NCI-H510A (cell line): ENCODE measurements at regions not wholly inside any gene's neighbourhood (a gene's known extent, or its start where the extent isn't known, plus 50 kb on each side); places are given as distances from the start of the nearest gene placed in this dataset.
"Not testable (repeated sequence)": the region's sequence is repeated elsewhere in the genome, so short reads cannot be mapped to it uniquely, and the experiment has no call there.

Experiments
- DNase-seq: peaks from one replicate; lab custom pipeline; 2025; lab: John Stamatoyannopoulos, UW

DNA sequence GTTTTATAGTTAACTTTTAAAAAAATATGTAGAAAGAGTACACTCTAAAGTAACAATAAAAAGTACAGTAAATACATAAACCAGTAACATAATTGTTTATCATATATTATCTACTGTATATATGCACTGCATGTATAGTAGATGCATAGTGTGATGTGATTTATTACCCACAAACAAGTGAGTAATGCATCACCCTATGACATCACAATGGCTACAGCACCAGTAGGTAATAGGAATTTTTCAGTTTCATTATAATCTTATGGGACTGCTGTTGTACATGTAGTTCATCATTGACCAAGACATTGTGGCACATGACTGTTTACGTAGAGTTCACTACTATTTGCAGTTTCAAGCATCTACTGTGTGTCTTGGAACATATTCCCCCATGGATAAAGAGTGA is 1047.2 kb downstream of the ROBO2 start:
- DNase-seq, result no peak

DNA sequence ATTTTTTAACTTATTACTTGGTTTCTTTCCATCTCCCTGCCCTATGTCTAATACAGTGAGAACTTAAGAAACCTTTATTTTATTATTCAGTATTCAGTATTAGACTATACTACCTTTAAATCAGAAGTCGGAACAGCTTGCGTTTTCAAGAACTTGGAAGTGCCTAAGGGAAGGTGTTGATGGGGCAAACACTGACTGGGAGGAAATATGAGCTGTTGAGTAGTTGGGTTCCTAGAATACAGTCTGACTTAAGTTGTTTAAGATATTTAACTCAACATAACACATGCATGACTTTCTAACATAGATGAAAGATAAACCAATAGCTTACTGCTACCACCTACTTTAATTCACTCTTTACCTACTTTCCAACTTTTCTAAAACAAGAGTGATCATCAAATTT is 1048.1 kb downstream of the ROBO2 start:
- DNase-seq, result no peak

DNA sequence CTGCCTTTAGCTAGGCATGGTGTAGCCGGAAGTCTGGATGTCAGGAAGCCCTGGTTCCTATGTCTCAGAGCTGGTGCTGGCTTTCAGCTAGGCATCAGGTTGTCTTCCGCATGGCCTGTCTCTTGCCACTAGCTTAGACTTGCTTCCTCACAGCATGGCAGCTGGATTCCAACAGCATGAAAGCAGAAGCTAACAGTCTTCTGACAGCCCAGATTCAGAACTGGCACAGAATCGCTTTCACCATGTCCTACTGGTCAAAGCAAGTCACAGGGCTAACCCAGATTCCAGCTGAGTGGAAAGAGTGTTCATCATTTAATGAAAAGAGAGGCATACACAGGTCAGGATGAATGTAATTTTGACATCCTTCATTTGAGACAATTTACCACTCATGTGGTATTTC is 1050.5 kb downstream of the ROBO2 start:
- DNase-seq, result no peak

DNA sequence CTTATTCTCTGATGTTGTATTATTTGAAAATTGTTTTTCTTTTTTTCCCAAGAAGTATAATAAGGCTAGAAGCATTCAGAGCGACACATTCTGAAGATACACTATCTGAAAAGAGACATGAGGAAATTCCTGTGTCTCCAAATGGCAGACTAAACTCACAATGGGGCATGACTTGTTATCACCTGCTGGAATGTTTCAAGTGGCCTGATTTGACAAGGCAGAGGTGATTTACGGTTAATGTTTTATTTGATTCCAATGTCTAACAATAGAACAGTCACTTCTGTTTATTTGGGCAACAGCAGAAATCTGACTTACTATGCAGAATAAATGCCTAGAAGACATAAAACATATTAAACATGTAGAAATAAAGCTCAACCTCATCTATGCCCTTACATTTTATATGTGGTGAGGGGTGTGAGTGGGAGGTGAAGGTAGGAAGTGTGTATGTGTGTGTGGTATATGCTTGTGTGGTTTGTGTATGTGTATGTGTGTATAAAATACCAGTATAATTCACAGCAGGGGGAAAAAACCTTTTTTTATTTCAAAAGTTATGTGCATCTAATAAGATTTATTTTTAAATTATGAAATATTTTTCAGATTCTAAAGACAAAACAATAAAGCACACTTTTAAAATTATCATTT is 1051.7 kb downstream of the ROBO2 start:
- DNase-seq, result no peak

DNA sequence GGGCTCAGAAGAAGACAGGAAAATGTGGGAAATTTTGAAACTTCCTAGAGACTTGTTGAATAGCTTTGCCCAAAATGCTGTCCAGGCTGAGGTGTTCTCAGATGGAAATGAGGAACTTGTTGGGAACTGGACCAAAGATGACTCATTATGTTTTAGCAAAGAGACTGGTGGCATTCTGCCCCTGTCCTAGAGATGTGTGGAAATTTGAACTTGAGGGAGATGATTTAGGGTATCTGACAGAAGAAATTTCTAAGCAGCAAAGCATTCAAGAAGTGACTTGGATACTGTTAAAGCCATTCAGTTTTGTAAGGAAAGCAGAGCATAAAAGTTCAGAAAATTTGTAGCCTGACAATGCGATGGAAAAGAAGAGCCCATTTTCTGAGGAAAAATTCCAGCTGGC is 1052.7 kb downstream of the ROBO2 start:
- DNase-seq, result not testable (repeated sequence)

DNA sequence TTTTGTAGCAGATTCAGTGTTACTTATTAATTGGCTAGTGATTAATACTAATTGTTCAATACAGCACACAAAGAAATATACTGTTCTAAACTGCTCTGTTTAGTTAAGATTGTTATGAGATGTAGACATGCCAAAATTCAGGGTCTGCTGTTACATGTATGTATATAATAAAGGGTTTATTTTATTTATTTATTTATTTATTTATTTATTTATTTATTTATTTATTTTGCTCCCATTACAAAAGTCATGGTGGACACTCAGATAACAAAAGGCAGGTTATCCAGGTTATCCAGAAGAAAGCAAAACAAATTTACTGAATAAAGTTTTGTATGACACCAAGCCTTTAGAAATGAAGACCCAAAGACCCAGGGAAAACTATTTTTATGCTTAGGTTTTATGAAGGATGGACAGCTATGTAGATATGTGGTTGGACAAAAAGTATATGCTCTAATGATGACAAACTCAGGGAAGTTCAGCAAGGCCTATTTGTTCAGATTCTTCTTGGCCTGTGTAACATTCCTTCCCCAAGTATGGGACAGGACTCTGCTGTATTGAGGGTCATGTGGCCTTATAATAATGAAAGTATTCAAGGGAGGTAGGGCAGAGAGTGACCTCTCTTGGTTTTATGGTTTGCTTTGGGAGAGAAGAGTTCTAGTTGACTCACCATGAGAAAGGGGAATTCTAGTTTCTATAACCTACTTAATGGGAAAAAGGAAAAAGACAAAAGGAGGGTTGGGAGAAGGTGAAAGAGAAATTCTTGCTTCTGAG is 1056.8 kb downstream of the ROBO2 start:
- DNase-seq, result no peak

DNA sequence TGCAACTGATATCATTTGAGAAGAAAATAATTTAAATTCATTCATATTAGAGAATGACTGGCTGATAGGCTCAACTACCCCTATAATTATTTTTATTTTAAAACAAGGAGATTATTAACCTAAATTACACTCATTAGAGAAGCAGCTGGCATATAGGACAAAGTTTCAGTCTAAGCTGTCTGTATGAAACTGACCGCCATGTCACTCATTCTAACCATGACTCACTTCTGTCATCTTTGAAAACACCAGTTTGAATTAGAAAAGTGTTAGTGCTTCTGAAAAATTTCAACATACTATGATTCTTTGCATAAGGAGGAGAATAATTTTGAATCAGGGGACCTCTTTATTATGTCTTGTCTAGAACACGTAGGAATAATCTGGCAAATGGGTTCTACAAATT is 1058.5 kb downstream of the ROBO2 start:
- DNase-seq, result no peak

DNA sequence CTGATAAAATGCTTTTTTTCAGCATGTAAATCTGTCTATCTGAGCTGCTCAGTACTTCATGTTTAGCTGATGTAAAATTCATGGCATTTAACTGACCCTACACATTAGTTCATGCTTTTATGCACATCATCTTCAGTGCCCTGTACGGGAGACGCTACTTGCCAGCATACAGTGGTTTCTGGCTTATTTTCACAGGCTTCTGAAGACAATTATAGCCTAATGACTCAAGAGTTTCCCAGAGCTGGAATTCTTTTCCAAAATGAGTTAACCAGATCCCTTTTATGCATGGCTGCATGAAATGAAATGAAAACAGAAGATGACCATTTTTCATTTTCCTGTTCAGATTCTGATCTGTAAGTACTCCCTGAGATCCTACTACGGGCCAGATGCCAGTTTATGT is 1061.5 kb downstream of the ROBO2 start:
- no peak for DNase-seq

DNA sequence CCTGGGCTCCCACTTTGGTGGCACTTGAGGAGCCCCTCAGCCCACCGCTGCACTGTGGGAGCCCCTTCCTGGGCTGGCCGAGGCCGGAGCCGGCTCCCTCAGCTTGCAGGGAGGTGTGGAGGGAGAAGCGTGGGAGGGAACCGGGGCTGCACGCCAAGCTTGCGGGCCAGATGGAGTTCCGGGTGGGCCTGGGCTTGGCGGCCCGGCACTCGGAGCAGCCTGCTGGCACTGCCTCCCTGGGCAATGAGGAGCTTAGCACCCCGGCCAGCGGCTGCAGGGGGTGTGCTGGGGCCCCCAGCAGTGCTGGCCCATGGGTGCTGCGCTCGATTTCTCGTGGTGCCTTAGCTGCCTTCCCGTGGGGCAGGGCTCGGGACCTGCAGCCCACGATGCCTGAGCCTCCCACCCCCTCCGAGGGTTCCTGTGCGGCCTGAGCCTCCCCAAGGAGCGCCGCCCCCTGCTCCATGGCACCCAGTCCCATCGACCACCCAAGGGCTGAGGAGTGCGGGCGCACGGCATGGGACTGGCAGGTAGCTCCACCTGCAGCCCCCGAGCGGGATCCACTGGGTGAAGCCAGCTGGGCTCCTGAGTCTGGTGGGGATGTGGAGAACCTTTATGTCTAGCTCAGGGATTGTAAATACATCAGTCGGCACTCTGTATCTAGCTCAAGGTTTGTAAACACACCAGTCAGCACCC is 1068.5 kb downstream of the ROBO2 start:
- not testable (repeated sequence) for DNase-seq

DNA sequence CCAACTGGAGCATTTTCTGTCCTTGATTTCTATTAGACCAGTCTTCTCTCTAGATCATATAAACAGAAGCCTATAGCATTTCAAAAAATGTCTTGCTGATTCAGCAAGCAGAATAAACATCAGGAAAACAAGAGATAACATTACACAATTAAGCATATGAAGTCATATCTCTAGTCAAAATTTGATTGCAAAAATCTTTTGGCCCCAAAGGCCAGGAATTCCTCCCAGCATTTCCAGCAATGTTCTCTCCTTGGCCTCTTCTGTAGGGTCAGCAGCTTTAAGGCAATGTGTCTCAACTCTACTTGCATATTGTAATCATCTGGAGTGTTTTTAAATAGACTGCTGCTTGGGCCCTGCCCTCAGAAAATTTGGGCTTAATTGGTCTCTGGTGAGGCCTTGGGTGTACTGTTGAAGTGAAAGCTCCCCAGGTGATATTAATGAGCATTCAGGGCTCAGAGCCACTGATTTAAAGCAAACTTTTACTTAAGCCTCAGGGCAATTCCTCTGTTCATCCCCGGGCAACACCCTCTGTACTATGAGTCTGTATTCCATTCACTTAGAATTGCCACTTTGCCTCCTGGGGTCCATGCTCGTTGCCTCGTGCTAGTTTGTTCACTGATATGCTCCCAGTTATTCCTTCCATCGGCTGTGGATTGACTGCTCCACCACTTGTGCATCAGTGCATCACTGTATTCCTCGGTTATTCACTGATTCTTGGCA is 1072.6 kb downstream of the ROBO2 start:
- no peak for DNase-seq

DNA sequence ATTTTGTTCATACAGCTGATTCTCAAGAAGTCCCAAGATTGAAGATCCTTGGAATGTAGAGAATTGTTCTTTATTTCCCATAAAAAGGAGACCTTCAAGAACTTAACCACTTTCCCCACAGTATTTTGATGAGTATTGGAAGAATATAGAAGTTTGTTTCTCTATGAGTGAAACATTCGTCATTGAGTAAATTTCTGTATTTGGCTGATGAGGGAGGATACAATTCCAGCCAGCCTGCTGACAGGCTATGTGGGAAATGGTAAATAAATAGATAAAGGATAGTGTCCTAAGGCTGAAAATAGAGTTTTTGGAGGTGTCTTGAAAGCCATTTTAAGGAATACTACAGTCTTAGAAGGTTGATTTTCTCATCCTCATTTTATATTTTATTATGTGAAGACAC is 1076.1 kb downstream of the ROBO2 start:
- DNase-seq, result no peak

DNA sequence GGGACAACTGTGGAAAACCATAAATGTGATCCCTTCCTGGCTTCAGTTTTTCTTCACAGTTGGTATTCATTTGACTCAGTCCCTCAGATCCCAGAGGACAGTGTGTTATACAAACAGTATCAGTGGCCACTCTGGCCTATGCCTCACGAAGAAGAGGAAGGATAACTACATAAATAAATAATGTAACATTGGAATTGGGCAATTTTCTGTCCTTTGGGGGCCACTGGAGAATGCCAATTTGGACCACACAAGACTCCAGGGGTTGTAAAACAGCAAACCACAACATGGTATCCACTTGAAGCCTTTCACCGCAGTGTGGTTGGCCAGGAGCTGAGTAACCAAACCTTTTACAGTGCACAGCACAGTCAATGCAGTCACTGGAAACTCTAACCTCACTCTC is 1077.0 kb downstream of the ROBO2 start:
- DNase-seq, result no peak

DNA sequence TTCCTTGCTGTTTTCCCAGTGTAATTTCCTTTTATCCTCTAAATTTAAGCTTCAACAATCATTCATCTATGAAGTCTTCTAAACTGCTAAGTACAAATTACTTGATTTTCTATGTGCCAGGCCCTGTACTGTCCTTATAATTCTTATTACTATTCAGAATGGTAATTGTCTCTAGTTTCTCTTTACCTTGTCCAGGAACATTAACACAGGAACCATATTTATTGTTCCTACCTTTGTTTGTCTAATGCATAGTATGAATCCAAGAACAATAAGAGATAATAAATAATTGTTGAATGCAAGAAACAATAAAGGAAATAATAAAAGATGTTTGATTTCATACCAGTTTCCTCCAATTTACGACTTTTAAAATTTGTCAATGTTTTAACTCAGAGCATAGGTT is 1083.2 kb downstream of the ROBO2 start:
- DNase-seq, result no peak

DNA sequence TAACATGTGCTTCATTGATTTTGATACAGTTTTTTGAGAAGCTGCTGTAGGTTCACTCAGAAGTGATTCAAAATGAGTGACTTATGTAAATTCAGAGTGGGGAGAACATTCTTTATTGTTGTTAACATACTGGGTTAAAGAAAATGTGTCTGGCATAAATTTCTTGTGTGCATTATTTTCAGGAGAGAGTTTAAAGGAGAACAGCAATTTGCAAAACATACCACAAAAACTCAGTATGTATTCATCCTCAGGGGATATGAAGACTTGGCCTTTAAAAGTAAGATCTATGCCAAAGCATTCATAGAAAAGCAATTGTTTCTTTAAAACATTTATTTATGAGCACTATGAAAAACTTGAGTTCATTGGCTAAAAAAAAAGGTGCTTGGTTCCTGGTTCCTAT is 1089.8 kb downstream of the ROBO2 start:
- DNase-seq, result no peak

DNA sequence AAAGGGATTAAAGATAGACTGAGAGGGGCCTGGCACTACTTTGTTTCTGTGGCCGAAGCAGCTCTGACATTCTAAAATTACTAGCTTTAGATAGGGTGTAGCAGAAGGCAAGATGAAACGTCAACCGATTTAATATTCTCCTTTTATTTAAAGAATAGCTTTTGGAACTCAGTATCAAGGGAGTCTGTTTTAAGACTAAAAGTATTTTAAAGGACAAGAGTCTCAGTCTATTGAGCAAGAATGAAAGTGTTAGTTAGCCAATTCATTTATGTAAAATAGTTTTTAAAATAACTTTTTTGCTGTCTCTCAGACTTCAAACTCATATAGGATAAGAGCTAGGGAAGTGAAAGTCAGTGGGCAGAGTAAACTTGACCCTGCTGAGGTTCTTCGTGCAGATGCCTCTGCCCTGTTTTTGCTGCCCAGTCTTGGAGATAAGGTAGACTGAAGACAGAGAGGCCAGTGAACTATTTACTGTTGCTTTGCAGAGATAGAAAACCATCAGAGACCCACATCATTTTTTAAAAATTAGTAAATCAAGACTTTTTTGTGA is 1090.9 kb downstream of the ROBO2 start:
- DNase-seq, result no peak

DNA sequence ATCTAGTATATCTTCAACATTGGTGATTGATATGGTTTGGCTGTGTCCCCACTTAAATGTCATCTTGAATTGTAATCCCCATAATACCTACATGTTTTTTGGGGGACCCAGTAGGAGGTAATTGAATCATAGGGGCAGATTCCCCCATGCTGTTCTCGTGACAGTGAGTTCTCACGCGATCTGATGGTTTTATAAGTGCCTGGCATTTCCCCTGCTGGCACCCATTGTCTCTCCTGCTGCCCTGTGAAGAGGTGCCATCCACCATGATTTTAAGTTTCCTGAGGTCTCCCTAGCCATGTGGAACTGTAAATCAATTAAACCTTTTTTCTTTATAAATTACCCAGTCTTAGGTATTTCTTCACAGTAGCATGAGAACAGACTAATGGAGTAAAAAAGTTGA is 1094.6 kb downstream of the ROBO2 start:
- no peak for DNase-seq

DNA sequence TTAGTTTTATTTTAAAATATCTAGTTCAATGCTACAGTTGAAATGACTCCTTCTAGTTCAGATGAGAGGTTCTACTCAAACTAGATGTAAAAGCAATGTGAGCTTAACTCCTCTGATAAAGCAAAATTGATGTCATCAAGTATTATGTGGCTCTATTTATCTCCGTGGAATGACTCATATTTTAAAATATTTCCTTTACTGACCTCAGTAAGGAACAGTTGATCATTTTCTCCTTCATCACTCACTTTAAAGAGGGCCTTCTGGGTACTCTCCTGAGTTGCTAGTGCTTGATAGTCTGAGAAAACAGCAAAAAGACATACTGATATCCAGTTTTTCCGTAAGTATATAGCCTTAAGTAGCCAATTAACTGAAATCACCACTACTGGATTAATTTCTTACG is 1099.3 kb downstream of the ROBO2 start:
- DNase-seq, result no peak

DNA sequence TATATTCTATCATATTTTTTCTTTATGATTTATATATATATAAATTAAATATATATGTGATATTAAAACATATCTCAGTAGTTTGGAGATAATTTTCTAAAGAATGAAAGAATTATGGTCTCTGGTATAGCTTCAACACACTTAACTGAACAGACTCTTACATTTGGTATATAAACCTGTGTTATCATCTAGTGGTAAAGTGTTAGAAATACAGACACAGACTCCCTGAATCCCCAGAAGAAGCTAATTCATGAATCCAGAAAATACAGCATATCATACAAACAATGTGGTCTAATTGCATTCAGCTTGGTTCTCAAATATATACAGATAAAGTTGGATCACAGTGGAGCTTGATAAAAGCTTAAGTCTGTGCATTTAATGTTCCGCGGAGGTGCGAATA is 1100.4 kb downstream of the ROBO2 start:
- DNase-seq, result no peak

DNA sequence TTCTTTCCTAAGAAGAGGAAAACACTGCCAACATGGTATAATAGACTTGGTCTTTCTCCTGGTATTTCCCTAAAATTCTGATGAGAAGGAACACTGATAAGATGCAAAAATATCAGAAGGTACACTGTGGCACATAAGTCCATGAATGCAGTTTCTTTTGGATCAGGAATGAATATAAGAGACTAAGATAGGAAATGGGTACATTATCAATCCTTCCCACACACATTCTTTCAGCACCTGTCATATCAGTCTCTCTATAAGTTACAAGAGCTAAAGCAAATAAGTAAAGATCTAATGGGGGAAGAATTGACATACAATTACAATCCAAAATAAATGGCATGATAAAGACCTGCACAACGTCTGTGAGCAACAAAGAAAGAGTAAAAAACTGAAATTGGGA is 1101.0 kb downstream of the ROBO2 start:
- no peak for DNase-seq

DNA sequence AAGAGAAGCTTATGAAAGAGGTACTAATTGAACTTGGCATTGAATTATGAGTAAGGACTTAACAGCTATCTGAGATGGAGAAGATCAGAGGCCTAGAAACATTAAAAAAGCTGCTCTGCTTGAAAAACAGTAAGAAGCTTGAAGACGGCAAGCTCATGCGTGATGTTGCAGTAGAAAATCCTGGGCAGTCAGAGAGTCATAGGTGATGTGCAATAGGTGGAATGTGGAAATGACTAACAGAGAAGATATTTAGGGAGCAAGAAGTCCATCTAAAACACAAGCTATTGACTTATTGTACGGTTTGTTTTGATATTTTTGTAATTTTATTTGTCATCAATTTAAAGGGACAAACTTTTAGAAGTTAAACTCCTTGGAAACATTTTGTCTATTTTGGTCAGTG is 1101.4 kb downstream of the ROBO2 start:
- DNase-seq, result no peak

DNA sequence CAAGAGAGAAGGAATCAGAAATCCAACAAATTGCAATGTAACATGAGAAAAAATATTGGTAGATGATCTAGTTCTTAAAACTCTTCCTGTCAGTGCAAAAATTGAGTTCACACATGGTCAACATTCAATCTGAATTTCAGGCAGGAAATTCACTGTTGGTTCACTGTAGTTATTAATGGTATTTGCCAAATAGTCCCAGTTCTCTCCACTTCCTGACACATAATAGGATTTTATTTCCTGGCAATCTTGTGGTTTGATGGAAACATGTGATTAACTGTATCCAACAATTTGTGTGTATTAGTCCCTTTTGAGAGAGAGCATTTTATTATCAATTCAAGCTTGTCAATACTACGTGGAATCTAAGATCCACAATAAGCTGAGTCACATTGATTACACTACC is 1103.1 kb downstream of the ROBO2 start:
- no peak for DNase-seq

DNA sequence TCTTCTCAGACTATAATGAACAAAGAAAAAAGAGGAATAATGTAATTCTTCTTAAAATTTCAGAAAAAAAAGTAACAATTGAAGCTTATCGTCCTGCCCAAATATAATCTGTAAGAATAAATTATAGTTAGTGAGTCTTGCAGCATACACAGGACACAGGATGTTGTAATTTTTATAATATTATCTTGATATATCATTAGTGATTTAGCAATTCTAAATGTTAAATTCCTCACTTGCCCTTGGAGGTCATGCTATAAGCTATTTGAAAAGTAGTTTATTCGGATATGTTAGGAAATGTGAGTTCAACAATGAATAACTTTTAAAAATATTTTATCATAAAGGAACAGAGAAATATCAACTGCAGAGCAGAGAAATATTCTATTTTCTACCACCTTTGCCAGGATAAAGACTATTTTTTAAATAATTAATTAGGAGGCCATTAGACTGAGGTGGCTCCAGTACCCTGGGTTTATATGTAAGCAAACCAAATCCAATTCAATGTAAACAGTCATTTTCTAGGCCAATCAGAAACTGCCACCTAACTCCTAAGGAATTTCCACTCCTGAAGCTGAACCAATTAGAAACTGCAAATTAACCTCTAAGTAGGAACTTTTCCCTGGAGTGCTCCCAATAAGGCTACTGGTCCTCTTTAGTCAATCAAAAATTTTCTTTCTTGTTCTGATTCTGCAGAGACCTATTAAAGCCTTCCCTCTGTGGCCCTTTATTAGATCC is 1109.3 kb downstream of the ROBO2 start:
- no peak for DNase-seq
